ENCODE measurements at regions not wholly inside any gene's neighbourhood (a gene's known extent, or its start where the extent isn't known, plus 50 kb on each side); places are given as distances from the start of the nearest gene placed in this dataset.
A peak's percentile ranks its signal among the peaks of the same experiment; 100 is the strongest.

GRCh38 chr11:95592471-95592870 is 197.1 kb downstream of the FAM76B start:
- Mint-ChIP-seq H3K4me3 (no peak overlapping the region), H3K27me3 (no peaks in the 10 kb centered on the region), H3K36me3 (no peaks in the 10 kb centered on the region), H3K9me3 (no peaks in the 10 kb centered on the region), H3K4me1 (peaks cover 0 to 7% (median 4%) of the 10 kb centered on the region in 4 donors), H3K27ac (no peak overlapping the region)
- DNase-seq (no peak), ATAC-seq (no peak)
- POLR2A ChIA-PET = no interaction called here

- POLR2A ChIA-PET = interaction anchor here (1.5 kb wide), 1 partner anchor 15 kb away, joined by 3 read pairs; no protein-coding TSS in a partner anchor
- Mint-ChIP-seq H3K27ac (no peak overlapping the region), H3K4me3 (no peak overlapping the region), H3K27me3 (no peaks in the 10 kb centered on the region), H3K4me1 (peaks cover 0 to 5% (median 3%) of the 10 kb centered on the region in 4 donors), H3K9me3 (no peaks in the 10 kb centered on the region), H3K36me3 (no peaks in the 10 kb centered on the region)
- no peak for DNase-seq
- no peak for ATAC-seq
These were observed 199.5 kb downstream of the FAM76B start for GRCh38 chr11:95589893-95590612.

DNA sequence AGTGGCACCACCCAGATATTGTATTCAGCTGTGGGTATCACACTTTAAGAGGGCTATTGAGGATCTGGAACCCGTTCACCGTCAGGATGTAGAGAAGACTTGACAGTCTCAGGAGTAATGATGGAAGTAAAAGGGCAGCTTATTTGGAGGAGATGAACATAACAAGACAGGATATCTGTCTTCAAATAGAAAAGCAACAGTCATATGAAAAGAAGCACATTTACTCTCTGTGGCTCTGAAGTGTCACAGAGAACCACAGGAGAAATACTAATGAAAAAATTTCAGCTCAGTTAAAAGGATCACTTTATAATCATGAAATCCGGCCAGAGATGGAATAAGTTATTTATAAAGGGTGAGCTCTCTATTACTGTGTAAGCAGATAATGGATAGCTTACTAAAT is 200.8 kb downstream of the FAM76B start:
- Mint-ChIP-seq H3K9me3 (no peaks in the 10 kb centered on the region), H3K27ac (peak overlapping the region in 1 of 10 donors; percentile 1), H3K4me3 (no peak overlapping the region), H3K4me1 (peaks cover 0 to 6% (median 3%) of the 10 kb centered on the region in 4 donors), H3K36me3 (no peaks in the 10 kb centered on the region), H3K27me3 (no peaks in the 10 kb centered on the region)
- ATAC-seq = no peak
- DNase-seq = no peak
- POLR2A ChIA-PET = interaction anchor here (1.5 kb wide), 1 partner anchor 17 kb away, joined by 3 read pairs; no protein-coding TSS in a partner anchor

DNA sequence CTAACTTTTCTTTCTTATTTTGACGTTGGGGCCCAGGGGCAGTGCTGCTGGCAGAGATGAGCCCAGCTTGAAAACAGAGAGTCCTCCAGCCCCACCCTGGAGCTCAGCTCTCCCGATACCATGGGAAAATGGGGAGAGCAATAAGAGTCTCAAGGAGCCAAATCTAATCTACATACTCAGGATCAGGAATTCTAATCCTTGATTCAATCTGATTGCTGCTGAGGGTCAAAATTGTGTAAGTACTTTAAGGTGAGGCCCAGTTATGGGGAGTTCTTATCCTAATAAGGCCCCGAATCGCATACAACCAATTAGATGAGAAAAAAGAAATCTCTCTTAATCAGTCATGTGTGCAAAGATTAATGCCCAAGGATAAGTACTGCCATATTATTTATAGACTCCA is 202.9 kb downstream of the FAM76B start:
- Mint-ChIP-seq H3K4me3 (no peak overlapping the region), H3K36me3 (no peaks in the 10 kb centered on the region), H3K4me1 (peaks cover 0 to 6% (median 3%) of the 10 kb centered on the region in 4 donors), H3K27me3 (no peaks in the 10 kb centered on the region), H3K27ac (peak overlapping the region in 2 of 10 donors; percentile 22 to 52), H3K9me3 (peaks cover 0 to 4% (median 0%) of the 10 kb centered on the region in 9 donors)
- POLR2A ChIA-PET = no interaction called here
- no peak for DNase-seq
- ATAC-seq = no peak

DNA sequence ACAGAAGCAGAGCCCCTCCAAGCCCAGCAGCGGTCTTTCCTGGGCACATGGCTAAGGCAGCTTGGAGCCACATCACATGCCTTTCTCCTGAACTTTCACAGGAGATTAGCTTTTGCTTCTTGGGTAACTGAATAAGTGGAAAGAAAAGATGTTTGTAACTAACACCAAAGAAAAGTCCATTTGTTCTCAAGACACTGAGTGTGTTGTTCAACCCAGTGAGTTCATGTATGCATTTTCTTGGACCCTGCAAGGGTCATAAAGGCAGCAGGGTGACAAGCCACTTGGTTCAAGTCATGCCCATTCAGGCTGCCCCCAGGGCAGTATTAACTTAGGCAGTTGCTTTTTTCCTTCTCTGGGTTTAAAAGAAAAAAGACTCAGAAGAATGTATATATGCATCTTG is 203.4 kb downstream of the FAM76B start:
- POLR2A ChIA-PET = no interaction called here
- H3K4me1 Mint-ChIP-seq = peaks cover 0 to 6% (median 3%) of the 10 kb centered on the region in 4 donors
- H3K4me3 Mint-ChIP-seq = no peak overlapping the region
- H3K36me3 Mint-ChIP-seq = no peaks in the 10 kb centered on the region
- peak overlapping the region in 1 of 10 donors; percentile 22 for H3K27ac Mint-ChIP-seq
- no peak for ATAC-seq
- H3K27me3 Mint-ChIP-seq = no peaks in the 10 kb centered on the region
- peaks cover 0 to 4% (median 0%) of the 10 kb centered on the region in 9 donors for H3K9me3 Mint-ChIP-seq
- no peak for DNase-seq

DNA sequence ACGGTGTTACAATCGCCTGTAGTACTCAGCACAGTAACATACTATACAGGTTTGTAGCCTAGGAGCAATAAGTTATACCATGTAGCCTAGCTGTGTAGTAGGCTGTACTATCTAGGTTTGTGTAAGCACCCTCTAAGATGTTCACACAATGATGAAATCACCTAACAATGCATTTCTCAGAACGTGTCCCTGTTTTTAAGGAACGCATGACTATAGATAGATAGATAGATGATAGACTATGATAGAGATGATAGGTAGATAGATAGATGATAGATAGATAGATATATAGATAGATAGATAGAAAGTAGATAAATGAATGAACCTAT is 203.9 kb downstream of the FAM76B start:
- Mint-ChIP-seq H3K9me3 (peaks cover 0 to 4% (median 0%) of the 10 kb centered on the region in 9 donors), H3K27ac (no peak overlapping the region), H3K4me1 (peaks cover 0 to 5% (median 3%) of the 10 kb centered on the region in 4 donors), H3K4me3 (no peak overlapping the region), H3K27me3 (no peaks in the 10 kb centered on the region), H3K36me3 (no peaks in the 10 kb centered on the region)
- ATAC-seq (no peak), DNase-seq (no peak)
- POLR2A ChIA-PET = no interaction called here

DNA sequence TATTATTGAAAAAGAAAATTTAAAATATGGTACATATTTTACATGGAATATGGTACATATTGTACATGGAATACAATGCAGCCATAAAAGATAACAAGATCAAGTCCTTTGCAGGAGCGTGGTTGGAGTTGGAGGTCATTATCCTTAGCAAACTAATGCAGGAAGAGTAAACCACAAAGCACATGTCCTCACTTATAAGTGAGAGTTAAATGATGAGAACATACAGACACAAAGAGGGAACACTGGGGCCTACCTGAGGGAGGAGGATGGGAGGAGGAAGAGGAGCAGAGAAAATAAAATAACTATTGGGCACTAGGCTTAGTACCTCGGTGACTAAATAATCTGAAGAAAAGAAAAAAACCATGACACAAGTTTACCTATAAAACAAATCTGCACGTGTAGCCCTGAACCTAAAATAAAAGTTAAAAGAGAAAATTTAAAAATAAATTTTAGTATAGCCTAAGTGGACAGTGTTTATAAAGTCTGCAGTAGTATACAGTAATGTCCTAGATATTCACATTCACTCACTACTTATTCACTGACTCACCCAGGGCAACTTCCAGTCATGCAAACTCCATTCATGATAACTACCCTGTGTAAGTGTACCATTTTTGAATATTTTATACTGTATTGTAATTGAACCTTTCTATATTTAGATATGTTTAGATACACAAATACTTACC is 204.4 kb downstream of the FAM76B start:
- DNase-seq (no peak), ATAC-seq (no peak)
- no peaks in the 10 kb centered on the region for H3K36me3 Mint-ChIP-seq
- POLR2A ChIA-PET = no interaction called here
- no peak overlapping the region for H3K27ac Mint-ChIP-seq
- peaks cover 0 to 5% (median 3%) of the 10 kb centered on the region in 4 donors for H3K4me1 Mint-ChIP-seq
- no peak overlapping the region for H3K4me3 Mint-ChIP-seq
- peaks cover 0 to 4% (median 0%) of the 10 kb centered on the region in 9 donors for H3K9me3 Mint-ChIP-seq
- no peaks in the 10 kb centered on the region for H3K27me3 Mint-ChIP-seq

DNA sequence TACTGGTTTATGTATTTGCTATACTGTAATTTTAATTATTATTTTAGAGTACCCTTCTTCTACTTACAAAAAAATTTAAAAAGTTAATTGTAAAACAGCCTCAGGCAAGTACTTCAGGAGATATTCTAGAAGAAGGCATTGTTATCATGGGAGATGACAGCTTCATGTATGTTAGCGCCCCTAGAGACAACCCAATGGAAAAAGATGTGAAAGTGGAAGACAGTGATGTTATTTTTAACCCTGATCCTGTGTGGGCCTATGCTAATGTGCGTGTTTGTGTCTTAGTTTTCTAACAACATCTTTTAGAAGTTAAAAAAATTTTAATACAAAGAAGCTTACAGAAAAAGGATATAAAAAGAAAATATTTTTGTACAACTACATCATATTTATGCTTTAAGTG is 205.0 kb downstream of the FAM76B start:
- Mint-ChIP-seq H3K36me3 (peaks cover 0 to 1% (median 0%) of the 10 kb centered on the region in 3 donors), H3K4me3 (no peak overlapping the region), H3K27ac (no peak overlapping the region), H3K4me1 (peaks cover 0 to 5% (median 3%) of the 10 kb centered on the region in 4 donors), H3K27me3 (no peaks in the 10 kb centered on the region), H3K9me3 (peaks cover 0 to 6% (median 0%) of the 10 kb centered on the region in 9 donors)
- no peak for ATAC-seq
- POLR2A ChIA-PET = no interaction called here
- DNase-seq = no peak

GRCh38 chr11:95584180-95584579 is 205.4 kb downstream of the FAM76B start:
- H3K4me1 Mint-ChIP-seq = peaks cover 0 to 5% (median 3%) of the 10 kb centered on the region in 4 donors
- no peak for DNase-seq

GRCh38 chr11:95577716-95578460 is 211.7 kb downstream of the FAM76B start:
- peaks cover 0 to 4% (median 0%) of the 10 kb centered on the region in 9 donors for H3K9me3 Mint-ChIP-seq
- peaks cover 0 to 1% (median 0%) of the 10 kb centered on the region in 3 donors for H3K36me3 Mint-ChIP-seq
- H3K27me3 Mint-ChIP-seq = no peaks in the 10 kb centered on the region
- POLR2A ChIA-PET = no interaction called here
- ATAC-seq (no peak), DNase-seq (no peak)
- no peak overlapping the region for H3K4me3 Mint-ChIP-seq
- no peak overlapping the region for H3K27ac Mint-ChIP-seq
- peaks cover 0 to 7% (median 0%) of the 10 kb centered on the region in 4 donors for H3K4me1 Mint-ChIP-seq

More at GRCh38 chr11:95584180-95584579, 205.4 kb downstream of the FAM76B start:
- H3K27me3 Mint-ChIP-seq = no peaks in the 10 kb centered on the region
- no peak for ATAC-seq
- H3K9me3 Mint-ChIP-seq = peaks cover 0 to 9% (median 0%) of the 10 kb centered on the region in 9 donors
- no peak overlapping the region for H3K4me3 Mint-ChIP-seq
- H3K36me3 Mint-ChIP-seq = peaks cover 0 to 1% (median 0%) of the 10 kb centered on the region in 3 donors
- no peak overlapping the region for H3K27ac Mint-ChIP-seq
- POLR2A ChIA-PET = no interaction called here

- POLR2A ChIA-PET = no interaction called here
- DNase-seq (no peak), ATAC-seq (no peak)
- Mint-ChIP-seq H3K36me3 (peaks cover 0 to 1% (median 0%) of the 10 kb centered on the region in 3 donors), H3K4me3 (no peak overlapping the region), H3K4me1 (peaks cover 0 to 7% (median 0%) of the 10 kb centered on the region in 4 donors), H3K27ac (no peak overlapping the region), H3K9me3 (peaks cover 0 to 4% (median 0%) of the 10 kb centered on the region in 9 donors), H3K27me3 (no peaks in the 10 kb centered on the region)
These were observed 213.3 kb downstream of the FAM76B start for GRCh38 chr11:95576146-95576845.

DNA sequence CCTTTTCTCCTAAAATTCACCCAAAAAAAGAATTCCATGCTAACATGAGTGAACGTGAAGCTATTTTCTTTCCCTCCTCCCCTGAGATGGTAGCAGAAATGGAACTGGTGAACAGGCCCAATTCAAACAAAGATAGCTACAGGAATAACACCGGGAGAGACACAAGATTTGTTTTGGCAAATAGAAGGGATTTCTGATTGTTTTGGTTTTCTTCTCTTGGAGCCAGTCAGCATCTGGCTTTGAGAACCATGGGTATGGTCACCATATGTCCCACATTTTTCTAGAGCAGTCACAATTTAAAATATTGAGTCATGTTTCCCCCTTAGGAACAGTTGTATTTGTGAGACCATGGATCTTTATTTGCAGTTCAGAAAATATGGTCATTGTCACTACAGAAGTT is 214.1 kb downstream of the FAM76B start:
- Mint-ChIP-seq H3K27ac (no peak overlapping the region), H3K4me3 (no peak overlapping the region), H3K9me3 (peaks cover 0 to 4% (median 0%) of the 10 kb centered on the region in 9 donors)

More for the DNA sequence above, 214.1 kb downstream of the FAM76B start:
- POLR2A ChIA-PET = no interaction called here
- peaks cover 0 to 2% (median 2%) of the 10 kb centered on the region in 3 donors for H3K36me3 Mint-ChIP-seq
- H3K27me3 Mint-ChIP-seq = peaks cover 0 to 4% (median 0%) of the 10 kb centered on the region in 5 donors
- ATAC-seq (no peak), DNase-seq (no peak)
- peaks cover 0 to 7% (median 0%) of the 10 kb centered on the region in 4 donors for H3K4me1 Mint-ChIP-seq
